Esophagus squamous epithelium (tissue), 4 donors: ENCODE measurements at regions not wholly inside any gene's neighbourhood (a gene's known extent, or its start where the extent isn't known, plus 50 kb on each side); places are given as distances from the start of the nearest gene placed in this dataset.

Source experiments
- POLR2A ChIP-seq, 4 donors: fragments of 450-650 bp; IDR thresholded peaks; one replicate each; pipeline ENCODE4 v1.6.1; 2017; ENCODE audit warnings: antibody characterized with exemption in 4 of 4, mild to moderate bottlenecking in 4 of 4, moderate library complexity in 3 of 4
- TF ChIP-seq, protein P1 (sequence below), 6 experiments: fragments of 450-650 bp in 4 of 6; fragments of 200-600 bp in 2 of 6; sonication (generic) in 2 of 6; IDR thresholded peaks; one replicate each; pipeline ENCODE4 v1.5.1; 2016 to 2019; ENCODE audit warnings: antibody characterized with exemption in 6 of 6, mild to moderate bottlenecking in 4 of 6, moderate library complexity in 4 of 6

DNA sequence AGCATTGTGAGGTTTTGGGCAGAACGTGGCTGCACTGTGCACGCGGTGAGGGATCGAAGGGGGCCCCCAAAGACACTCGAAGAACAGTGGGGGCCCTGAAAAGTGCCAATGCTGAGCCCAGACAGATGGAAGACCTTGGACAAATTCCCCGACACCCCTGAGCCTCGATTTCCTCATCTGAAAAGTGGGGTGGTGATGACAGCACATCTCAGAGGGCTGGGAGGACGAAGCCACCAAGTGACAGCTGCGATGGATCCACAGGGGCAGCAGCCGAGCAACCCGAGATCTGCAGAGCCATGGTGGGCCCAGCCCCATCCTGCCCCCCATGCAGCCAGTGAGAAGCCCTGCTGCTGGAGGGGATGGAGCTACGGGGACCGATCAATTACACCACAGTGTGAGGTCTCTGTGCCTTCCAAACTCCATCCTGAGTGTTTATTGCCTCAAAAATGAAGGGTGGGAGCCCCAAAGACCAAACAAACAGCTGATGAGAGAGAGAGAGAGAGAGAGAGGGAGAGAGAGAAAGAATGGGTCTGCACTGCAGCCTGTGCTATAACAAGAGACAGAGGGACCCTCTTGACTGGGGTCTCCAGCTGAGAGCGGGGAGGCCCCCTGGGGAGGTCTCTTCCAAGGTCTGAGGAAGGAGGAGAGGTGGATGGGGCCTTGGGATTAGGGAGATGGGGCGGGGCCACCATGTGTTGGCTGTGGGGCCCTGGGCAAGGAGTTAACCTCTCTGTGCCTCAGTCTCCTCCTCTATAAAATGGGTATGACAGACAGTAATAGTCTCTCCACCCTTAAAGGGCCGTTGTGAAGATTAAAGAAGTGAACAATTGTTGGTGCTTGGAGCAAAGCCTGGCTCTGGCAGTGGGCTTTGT, 134.4 kb upstream of the IER5L start:
- no peak for TF ChIP-seq POLR2A (IDR thresholded peaks at IDR 0.05)
- TF ChIP-seq, protein P1, sequence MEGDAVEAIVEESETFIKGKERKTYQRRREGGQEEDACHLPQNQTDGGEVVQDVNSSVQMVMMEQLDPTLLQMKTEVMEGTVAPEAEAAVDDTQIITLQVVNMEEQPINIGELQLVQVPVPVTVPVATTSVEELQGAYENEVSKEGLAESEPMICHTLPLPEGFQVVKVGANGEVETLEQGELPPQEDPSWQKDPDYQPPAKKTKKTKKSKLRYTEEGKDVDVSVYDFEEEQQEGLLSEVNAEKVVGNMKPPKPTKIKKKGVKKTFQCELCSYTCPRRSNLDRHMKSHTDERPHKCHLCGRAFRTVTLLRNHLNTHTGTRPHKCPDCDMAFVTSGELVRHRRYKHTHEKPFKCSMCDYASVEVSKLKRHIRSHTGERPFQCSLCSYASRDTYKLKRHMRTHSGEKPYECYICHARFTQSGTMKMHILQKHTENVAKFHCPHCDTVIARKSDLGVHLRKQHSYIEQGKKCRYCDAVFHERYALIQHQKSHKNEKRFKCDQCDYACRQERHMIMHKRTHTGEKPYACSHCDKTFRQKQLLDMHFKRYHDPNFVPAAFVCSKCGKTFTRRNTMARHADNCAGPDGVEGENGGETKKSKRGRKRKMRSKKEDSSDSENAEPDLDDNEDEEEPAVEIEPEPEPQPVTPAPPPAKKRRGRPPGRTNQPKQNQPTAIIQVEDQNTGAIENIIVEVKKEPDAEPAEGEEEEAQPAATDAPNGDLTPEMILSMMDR (IDR thresholded peaks at IDR 0.05), result no peak
